K562 (cell line): ENCODE measurements at regions not wholly inside any gene's neighbourhood (a gene's known extent, or its start where the extent isn't known, plus 50 kb on each side); places are given as distances from the start of the nearest gene placed in this dataset.

Experiments
- CHD4 ChIP-seq: fragments of 200-600 bp; sonication (generic); IDR thresholded peaks from 3 replicates; pipeline ENCODE4 v1.6.1; 2012; ENCODE audit warnings: low read depth, mild to moderate bottlenecking, mixed read lengths, low read length, inconsistent platforms; ENCODE audit not compliant: insufficient read depth, insufficient replicate concordance, poor library complexity, severe bottlenecking
- EZH2 ChIP-seq: IDR thresholded peaks from 2 replicates; pipeline ENCODE4 v1.6.1; 2012; ENCODE audit warnings: low read depth, mild to moderate bottlenecking, inconsistent platforms, low read length, borderline replicate concordance
- FOXM1 ChIP-seq, 2 experiments: fragments of 450-650 bp in 1 of 2; sonication (generic) in 1 of 2; formaldehyde crosslinking in 1 of 2; IDR thresholded peaks; 2 replicates each; pipeline versions ENCODE4 v1.6.1 to v1.9.0; 2017 to 2022; ENCODE audit warnings: low read depth in 2 of 2, mild to moderate bottlenecking in 2 of 2, missing genetic modification reagents in 1 of 2, moderate library complexity in 1 of 2
- GTF2E2 ChIP-seq: fragments of 200-800 bp; sonication (Bioruptor generic); IDR thresholded peaks from 2 replicates; pipeline ENCODE4 v1.6.1; 2016; ENCODE audit warnings: missing genetic modification characterization, missing compliant biosample characterization
- MAZ ChIP-seq, 2 experiments: fragments of 450-650 bp in 1 of 2; sonication (generic) in 1 of 2; formaldehyde crosslinking; IDR thresholded peaks in 1 of 2; conservative IDR thresholded peaks in 1 of 2; 2 replicates each; pipeline versions ENCODE4 v1.4.0 to v1.5.0; 2020; ENCODE audit warnings: mild to moderate bottlenecking in 1 of 2, missing genetic modification reagents in 1 of 2
- MNT ChIP-seq, 2 experiments: fragments of 450-650 bp; conservative IDR thresholded peaks; 2 replicates each; pipeline ENCODE4 v1.6.1; 2017; ENCODE audit warnings: mild to moderate bottlenecking in 2 of 2, moderate library complexity in 2 of 2
- RAD21 ChIP-seq, 2 experiments: fragments of 250-450 bp in 1 of 2; fragments of 450-650 bp in 1 of 2; sonication (Bioruptor Pico) in 1 of 2; formaldehyde crosslinking in 1 of 2; IDR thresholded peaks in 1 of 2; conservative IDR thresholded peaks in 1 of 2; 2 replicates each; pipeline versions ENCODE4 v1.4.0 to v1.8.0; 2020 to 2022; ENCODE audit warnings: mild to moderate bottlenecking in 2 of 2, moderate library complexity in 1 of 2
- SMARCA5 ChIP-seq: fragments of 450-650 bp; IDR thresholded peaks from 2 replicates; pipeline ENCODE4 v1.6.1; 2016
- SMARCC2 ChIP-seq: fragments of 450-650 bp; IDR thresholded peaks from 2 replicates; pipeline ENCODE4 v1.6.1; 2017; ENCODE audit warnings: antibody characterized with exemption, moderate library complexity, mild to moderate bottlenecking, low read depth
- TAF1 ChIP-seq: IDR thresholded peaks from 2 replicates; pipeline ENCODE4 v1.6.1; 2011; ENCODE audit warnings: mild to moderate bottlenecking, low read length, moderate library complexity; ENCODE audit not compliant: insufficient read depth, control insufficient read depth, severe bottlenecking; ENCODE audit errors: extremely low read depth
- ZNF274 ChIP-seq: IDR thresholded peaks from 2 replicates; pipeline ENCODE4 v1.6.1; 2011; ENCODE audit warnings: low read depth, mild to moderate bottlenecking, low read length, moderate library complexity, borderline replicate concordance
- TF ChIP-seq, protein P1 (sequence below): fragments of 200-800 bp; sonication (Bioruptor generic); IDR thresholded peaks from 2 replicates; pipeline ENCODE4 v1.6.1; 2017; ENCODE audit warnings: missing genetic modification characterization, missing compliant biosample characterization
- TF ChIP-seq, protein P2 (sequence below): sonication (generic); formaldehyde crosslinking; IDR thresholded peaks from 2 replicates; pipeline ENCODE4 v1.8.1; 2023; ENCODE audit warnings: mild to moderate bottlenecking, missing genetic modification reagents

- TF ChIP-seq ZNF274 (no peak), CHD4 (no peak), SMARCC2 (no peak), EZH2 (no peak), MAZ (CRISPR knock-in tag; conservative IDR thresholded peaks at IDR 0.05 in 1 of 2, IDR thresholded peaks at IDR 0.05 in 1 of 2) (no peak), FOXM1 (IDR thresholded peaks at IDR 0.05; ENCODE audit: low read depth) (no peak), FOXM1 (CRISPR knock-in tag; IDR thresholded peaks at IDR 0.05; ENCODE audit: low read depth) (no peak), GTF2E2 (no peak), TAF1 (no peak), RAD21 (CRISPR knock-in tag; conservative IDR thresholded peaks at IDR 0.05 in 1 of 2, IDR thresholded peaks at IDR 0.05 in 1 of 2) (no peak), SMARCA5 (no peak), MNT (conservative IDR thresholded peaks at IDR 0.05) (no peak)
- TF ChIP-seq, protein P1, sequence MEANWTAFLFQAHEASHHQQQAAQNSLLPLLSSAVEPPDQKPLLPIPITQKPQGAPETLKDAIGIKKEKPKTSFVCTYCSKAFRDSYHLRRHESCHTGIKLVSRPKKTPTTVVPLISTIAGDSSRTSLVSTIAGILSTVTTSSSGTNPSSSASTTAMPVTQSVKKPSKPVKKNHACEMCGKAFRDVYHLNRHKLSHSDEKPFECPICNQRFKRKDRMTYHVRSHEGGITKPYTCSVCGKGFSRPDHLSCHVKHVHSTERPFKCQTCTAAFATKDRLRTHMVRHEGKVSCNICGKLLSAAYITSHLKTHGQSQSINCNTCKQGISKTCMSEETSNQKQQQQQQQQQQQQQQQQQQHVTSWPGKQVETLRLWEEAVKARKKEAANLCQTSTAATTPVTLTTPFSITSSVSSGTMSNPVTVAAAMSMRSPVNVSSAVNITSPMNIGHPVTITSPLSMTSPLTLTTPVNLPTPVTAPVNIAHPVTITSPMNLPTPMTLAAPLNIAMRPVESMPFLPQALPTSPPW, result no peak
- TF ChIP-seq, protein P2, sequence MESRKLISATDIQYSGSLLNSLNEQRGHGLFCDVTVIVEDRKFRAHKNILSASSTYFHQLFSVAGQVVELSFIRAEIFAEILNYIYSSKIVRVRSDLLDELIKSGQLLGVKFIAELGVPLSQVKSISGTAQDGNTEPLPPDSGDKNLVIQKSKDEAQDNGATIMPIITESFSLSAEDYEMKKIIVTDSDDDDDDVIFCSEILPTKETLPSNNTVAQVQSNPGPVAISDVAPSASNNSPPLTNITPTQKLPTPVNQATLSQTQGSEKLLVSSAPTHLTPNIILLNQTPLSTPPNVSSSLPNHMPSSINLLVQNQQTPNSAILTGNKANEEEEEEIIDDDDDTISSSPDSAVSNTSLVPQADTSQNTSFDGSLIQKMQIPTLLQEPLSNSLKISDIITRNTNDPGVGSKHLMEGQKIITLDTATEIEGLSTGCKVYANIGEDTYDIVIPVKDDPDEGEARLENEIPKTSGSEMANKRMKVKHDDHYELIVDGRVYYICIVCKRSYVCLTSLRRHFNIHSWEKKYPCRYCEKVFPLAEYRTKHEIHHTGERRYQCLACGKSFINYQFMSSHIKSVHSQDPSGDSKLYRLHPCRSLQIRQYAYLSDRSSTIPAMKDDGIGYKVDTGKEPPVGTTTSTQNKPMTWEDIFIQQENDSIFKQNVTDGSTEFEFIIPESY, result no peak
Observed at GRCh38 chr18:27847412-27847811, 329.5 kb downstream of the CDH2 start.
